ENCODE measurements at regions not wholly inside any gene's neighbourhood (a gene's known extent, or its start where the extent isn't known, plus 50 kb on each side); places are given as distances from the start of the nearest gene placed in this dataset.

- TF ChIP-seq SIN3A (IDR thresholded peaks at IDR 0.05; ENCODE audit: borderline replicate concordance, insufficient read depth, low read length) = no peak
- no peak for TF ChIP-seq REST (IDR thresholded peaks at IDR 0.05; ENCODE audit: insufficient read depth in 1 of 2, low read depth in 2 of 2, low read length in 2 of 2)
- no peak for TF ChIP-seq TAF1 (IDR thresholded peaks at IDR 0.05; ENCODE audit: borderline replicate concordance, insufficient read depth, low read length)
- no peak for TF ChIP-seq POLR2AphosphoS5 (IDR thresholded peaks at IDR 0.05; ENCODE audit: low read depth, low read length)
- no peak for TF ChIP-seq FOXP2 (optimal IDR thresholded peaks at IDR 0.05; ENCODE audit: borderline replicate concordance, extremely low read depth, extremely low read length, insufficient read depth)
Observed at GRCh38 chr13:40236566-40237168, 429.8 kb downstream of the FOXO1 start.

- TF ChIP-seq SIN3A (IDR thresholded peaks at IDR 0.05; ENCODE audit: borderline replicate concordance, insufficient read depth, low read length) = no peak
- no peak for TF ChIP-seq REST (IDR thresholded peaks at IDR 0.05; ENCODE audit: insufficient read depth in 1 of 2, low read depth in 2 of 2, low read length in 2 of 2)
- TF ChIP-seq POLR2AphosphoS5 (IDR thresholded peaks at IDR 0.05; ENCODE audit: low read depth, low read length) = no peak
- TF ChIP-seq TAF1 (IDR thresholded peaks at IDR 0.05; ENCODE audit: borderline replicate concordance, insufficient read depth, low read length) = no peak
- TF ChIP-seq FOXP2 (optimal IDR thresholded peaks at IDR 0.05; ENCODE audit: borderline replicate concordance, extremely low read depth, extremely low read length, insufficient read depth) = no peak
Observed at GRCh38 chr13:40238761-40239160, 427.7 kb downstream of the FOXO1 start.

GRCh38 chr13:40240293-40240692 is 426.1 kb downstream of the FOXO1 start:
- TF ChIP-seq REST (IDR thresholded peaks at IDR 0.05; ENCODE audit: insufficient read depth in 1 of 2, low read depth in 2 of 2, low read length in 2 of 2) (no peak), TAF1 (IDR thresholded peaks at IDR 0.05; ENCODE audit: borderline replicate concordance, insufficient read depth, low read length) (no peak), SIN3A (IDR thresholded peaks at IDR 0.05; ENCODE audit: borderline replicate concordance, insufficient read depth, low read length) (no peak), POLR2AphosphoS5 (IDR thresholded peaks at IDR 0.05; ENCODE audit: low read depth, low read length) (no peak), FOXP2 (optimal IDR thresholded peaks at IDR 0.05; ENCODE audit: borderline replicate concordance, extremely low read depth, extremely low read length, insufficient read depth) (no peak)

GRCh38 chr13:40241125-40241798 is 425.2 kb downstream of the FOXO1 start:
- TF ChIP-seq SIN3A (IDR thresholded peaks at IDR 0.05; ENCODE audit: borderline replicate concordance, insufficient read depth, low read length) (no peak), REST (IDR thresholded peaks at IDR 0.05; ENCODE audit: insufficient read depth in 1 of 2, low read depth in 2 of 2, low read length in 2 of 2) (no peak), FOXP2 (optimal IDR thresholded peaks at IDR 0.05; ENCODE audit: borderline replicate concordance, extremely low read depth, extremely low read length, insufficient read depth) (no peak), POLR2AphosphoS5 (IDR thresholded peaks at IDR 0.05; ENCODE audit: low read depth, low read length) (no peak), TAF1 (IDR thresholded peaks at IDR 0.05; ENCODE audit: borderline replicate concordance, insufficient read depth, low read length) (no peak)

All from PFSK-1 (cell line).